Activated T-cell treated with anti-CD3 and anti-CD28 coated beads, Interleukin-2, amount 50 U/mL, for 4 hours (primary cell): ENCODE measurements at regions not wholly inside any gene's neighbourhood (a gene's known extent, or its start where the extent isn't known, plus 50 kb on each side); places are given as distances from the start of the nearest gene placed in this dataset.

Source experiments
- ATAC-seq, 2 donors: fragments of 200-7000 bp; cut with Tn5 transposase; one replicate each; pipeline ENCODE4 v1.10.0; 2021
- DNase-seq: peaks from one replicate; pipeline ENCODE4 v3.0.0-alpha.2; 2020
- H3K27me3 Mint-ChIP-seq: one replicate; pipeline ENCODE4 v1.8.0; 2021; ENCODE audit warnings: low read depth, mixed read lengths
- H3K36me3 Mint-ChIP-seq: one replicate; pipeline ENCODE4 v1.8.0; 2022; ENCODE audit warnings: mixed read lengths; ENCODE audit not compliant: insufficient read depth
- H3K4me1 Mint-ChIP-seq: one replicate; pipeline ENCODE4 v1.8.0; 2021; ENCODE audit warnings: low read depth, mixed read lengths
- H3K4me3 Mint-ChIP-seq: one replicate; pipeline ENCODE4 v1.8.0; 2021; ENCODE audit warnings: mild to moderate bottlenecking, moderate library complexity, mixed read lengths
- H3K9me3 Mint-ChIP-seq: one replicate; pipeline ENCODE4 v1.8.0; 2021; ENCODE audit warnings: mixed read lengths

DNA sequence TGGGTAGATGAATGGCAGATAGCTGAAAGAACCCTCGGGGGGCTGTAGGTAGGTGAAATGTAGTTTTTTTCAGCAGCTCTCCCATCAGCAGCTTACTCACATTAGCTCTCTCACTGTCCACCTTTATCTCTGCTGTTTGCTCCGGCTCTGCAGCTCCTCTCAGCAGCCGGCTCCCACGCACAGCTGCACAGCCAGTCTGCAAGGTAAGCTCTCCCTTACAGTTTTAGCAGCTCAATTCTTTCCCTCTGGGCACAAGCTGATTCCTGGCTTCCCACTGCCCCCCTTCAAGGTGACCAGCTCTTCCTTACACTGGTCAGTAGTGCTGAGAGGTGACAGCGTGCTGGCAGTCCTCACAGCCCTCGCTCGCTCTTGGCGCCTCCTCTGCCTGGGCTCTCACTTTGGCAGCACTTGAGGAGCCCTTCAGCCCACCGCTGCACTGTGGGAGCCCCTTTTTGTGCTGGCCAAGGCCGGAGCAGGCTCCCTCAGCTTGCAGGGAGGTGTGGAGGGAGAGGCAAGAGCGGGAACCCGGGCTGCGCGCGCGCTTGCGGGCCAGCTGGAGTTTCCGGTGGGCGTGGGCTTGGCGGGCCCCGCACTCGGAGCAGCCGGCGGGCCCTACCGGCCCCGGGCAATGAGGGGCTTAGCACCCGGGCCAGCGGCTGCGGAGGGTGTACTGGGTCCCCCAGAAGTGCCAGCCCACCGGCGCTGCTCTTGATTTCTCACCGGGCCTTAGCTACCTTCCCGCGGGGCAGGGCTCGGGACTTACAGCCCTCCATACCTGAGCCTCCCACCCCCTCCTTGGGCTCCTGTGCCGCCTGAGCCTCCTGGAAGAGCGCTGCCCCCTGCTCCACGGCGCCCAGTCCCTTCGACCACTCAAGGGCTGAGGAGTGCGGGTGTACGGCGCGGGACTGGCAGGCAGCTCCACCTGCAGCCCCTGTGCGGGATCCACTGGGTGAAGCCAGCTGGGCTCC, 393.6 kb downstream of the CENPC start:
- H3K4me3 Mint-ChIP-seq = no peak overlapping the region
- no peaks in the 10 kb centered on the region for H3K9me3 Mint-ChIP-seq
- no peaks in the 10 kb centered on the region for H3K36me3 Mint-ChIP-seq
- no peaks in the 10 kb centered on the region for H3K27me3 Mint-ChIP-seq
- DNase-seq (no peak), ATAC-seq (no peak)
- no peaks in the 10 kb centered on the region for H3K4me1 Mint-ChIP-seq

- DNase-seq = no peak
- Mint-ChIP-seq H3K4me3 (no peak overlapping the region), H3K4me1 (no peaks in the 10 kb centered on the region), H3K36me3 (no peaks in the 10 kb centered on the region), H3K27me3 (no peaks in the 10 kb centered on the region), H3K9me3 (no peaks in the 10 kb centered on the region)
- ATAC-seq = no peak
Observed at GRCh38 chr4:67141586-67141985, 403.7 kb downstream of the CENPC start.

- no peak overlapping the region for H3K4me3 Mint-ChIP-seq
- no peaks in the 10 kb centered on the region for H3K36me3 Mint-ChIP-seq
- DNase-seq (no peak), ATAC-seq (no peak)
- no peaks in the 10 kb centered on the region for H3K27me3 Mint-ChIP-seq
- H3K9me3 Mint-ChIP-seq = peaks cover 7% of the 10 kb centered on the region
- no peaks in the 10 kb centered on the region for H3K4me1 Mint-ChIP-seq
Observed at GRCh38 chr4:67134616-67135015, 410.7 kb downstream of the CENPC start.

- no peak overlapping the region for H3K4me3 Mint-ChIP-seq
- H3K4me1 Mint-ChIP-seq = no peaks in the 10 kb centered on the region
- H3K36me3 Mint-ChIP-seq = no peaks in the 10 kb centered on the region
- H3K27me3 Mint-ChIP-seq = no peaks in the 10 kb centered on the region
- no peak for DNase-seq
- peaks cover 7% of the 10 kb centered on the region for H3K9me3 Mint-ChIP-seq
- ATAC-seq = no peak
Observed at GRCh38 chr4:67133162-67133561, 412.1 kb downstream of the CENPC start.

- ATAC-seq = no peak
- peaks cover 7% of the 10 kb centered on the region for H3K9me3 Mint-ChIP-seq
- DNase-seq = no peak
- no peaks in the 10 kb centered on the region for H3K27me3 Mint-ChIP-seq
- H3K4me3 Mint-ChIP-seq = no peak overlapping the region
- H3K4me1 Mint-ChIP-seq = no peaks in the 10 kb centered on the region
- no peaks in the 10 kb centered on the region for H3K36me3 Mint-ChIP-seq
Observed at GRCh38 chr4:67131224-67131623, 414.1 kb downstream of the CENPC start.

DNA sequence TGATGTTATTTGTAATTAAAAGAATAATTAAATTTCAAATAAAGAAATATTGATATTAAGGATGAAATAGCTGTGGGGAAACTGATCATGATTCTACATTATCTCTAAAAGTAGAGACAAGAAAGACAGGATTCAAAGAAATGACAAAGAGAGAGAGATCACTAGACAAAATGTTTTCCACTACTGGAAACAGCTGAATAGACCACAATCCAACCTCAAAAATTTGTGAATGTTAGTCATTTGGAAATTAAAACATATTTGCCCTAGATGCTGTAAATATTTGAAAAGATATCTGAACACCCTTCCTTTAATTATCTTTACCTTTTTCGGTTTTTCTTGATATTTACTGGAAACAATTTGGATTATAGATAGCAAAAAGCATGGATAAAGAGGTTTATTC, 414.9 kb downstream of the CENPC start:
- Mint-ChIP-seq H3K36me3 (no peaks in the 10 kb centered on the region), H3K4me3 (no peak overlapping the region), H3K27me3 (no peaks in the 10 kb centered on the region), H3K4me1 (no peaks in the 10 kb centered on the region), H3K9me3 (peaks cover 7% of the 10 kb centered on the region)
- DNase-seq = no peak
- ATAC-seq = no peak

GRCh38 chr4:67126570-67126969, 418.7 kb downstream of the CENPC start:
- DNase-seq (no peak), ATAC-seq (no peak)
- no peak overlapping the region for H3K4me3 Mint-ChIP-seq
- no peaks in the 10 kb centered on the region for H3K4me1 Mint-ChIP-seq
- no peaks in the 10 kb centered on the region for H3K36me3 Mint-ChIP-seq
- peaks cover under 1% of the 10 kb centered on the region for H3K9me3 Mint-ChIP-seq
- H3K27me3 Mint-ChIP-seq = no peaks in the 10 kb centered on the region

GRCh38 chr4:67125636-67126514, 419.4 kb downstream of the CENPC start:
- H3K27me3 Mint-ChIP-seq = no peaks in the 10 kb centered on the region
- H3K9me3 Mint-ChIP-seq = peaks cover 3% of the 10 kb centered on the region
- DNase-seq = no peak
- H3K36me3 Mint-ChIP-seq = no peaks in the 10 kb centered on the region
- H3K4me3 Mint-ChIP-seq = no peak overlapping the region
- no peak for ATAC-seq
- H3K4me1 Mint-ChIP-seq = no peaks in the 10 kb centered on the region

GRCh38 chr4:67124716-67125115, 420.6 kb downstream of the CENPC start:
- Mint-ChIP-seq H3K4me1 (no peaks in the 10 kb centered on the region), H3K27me3 (no peaks in the 10 kb centered on the region), H3K9me3 (peaks cover 3% of the 10 kb centered on the region), H3K4me3 (no peak overlapping the region), H3K36me3 (no peaks in the 10 kb centered on the region)
- DNase-seq (no peak), ATAC-seq (no peak)

GRCh38 chr4:67122029-67122428, 423.3 kb downstream of the CENPC start:
- peaks cover 3% of the 10 kb centered on the region for H3K9me3 Mint-ChIP-seq
- H3K4me1 Mint-ChIP-seq = no peaks in the 10 kb centered on the region
- no peaks in the 10 kb centered on the region for H3K27me3 Mint-ChIP-seq
- no peaks in the 10 kb centered on the region for H3K36me3 Mint-ChIP-seq
- no peak for ATAC-seq
- H3K4me3 Mint-ChIP-seq = no peak overlapping the region
- DNase-seq = no peak

GRCh38 chr4:67120369-67120768, 424.9 kb downstream of the CENPC start:
- no peak for DNase-seq
- peaks cover 3% of the 10 kb centered on the region for H3K9me3 Mint-ChIP-seq
- H3K4me3 Mint-ChIP-seq = no peak overlapping the region
- H3K36me3 Mint-ChIP-seq = no peaks in the 10 kb centered on the region
- no peak for ATAC-seq
- H3K27me3 Mint-ChIP-seq = no peaks in the 10 kb centered on the region
- no peaks in the 10 kb centered on the region for H3K4me1 Mint-ChIP-seq

- Mint-ChIP-seq H3K4me3 (no peak overlapping the region), H3K4me1 (no peaks in the 10 kb centered on the region), H3K9me3 (no peaks in the 10 kb centered on the region), H3K27me3 (no peaks in the 10 kb centered on the region), H3K36me3 (no peaks in the 10 kb centered on the region)
- no peak for ATAC-seq
- no peak for DNase-seq
Observed at GRCh38 chr4:67109276-67109675, 436.0 kb downstream of the CENPC start.

DNA sequence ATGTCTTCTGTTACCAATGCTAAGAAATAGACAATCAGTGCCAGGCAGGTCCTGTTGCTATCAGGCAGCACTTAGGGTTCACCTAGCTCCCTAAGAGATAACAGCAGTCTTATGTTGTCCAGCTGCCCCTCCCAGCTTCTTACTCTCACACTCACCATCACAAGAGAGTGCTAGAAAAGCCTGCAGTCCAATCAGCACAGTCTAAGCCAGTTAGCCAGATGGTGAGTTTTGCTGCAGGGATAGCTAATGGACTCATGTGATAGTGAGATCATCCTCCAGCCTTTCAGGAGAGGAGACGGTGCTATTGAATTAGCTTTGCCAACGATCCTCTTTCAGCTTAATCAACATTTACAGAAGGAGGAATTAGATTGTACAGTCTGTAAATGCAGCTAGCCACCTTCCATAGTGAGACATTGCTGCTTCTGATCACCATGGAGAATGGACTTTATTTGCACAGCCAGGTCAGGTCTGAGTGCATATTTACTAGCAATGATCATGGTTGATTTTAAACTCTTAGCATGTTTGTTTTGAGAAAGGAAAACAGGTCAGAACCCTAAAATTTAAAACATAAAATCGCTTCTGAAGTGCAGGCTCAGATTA, 438.3 kb downstream of the CENPC start:
- Mint-ChIP-seq H3K27me3 (no peaks in the 10 kb centered on the region), H3K36me3 (no peaks in the 10 kb centered on the region), H3K4me1 (no peaks in the 10 kb centered on the region), H3K4me3 (no peak overlapping the region), H3K9me3 (no peaks in the 10 kb centered on the region)
- no peak for DNase-seq
- no peak for ATAC-seq

DNA sequence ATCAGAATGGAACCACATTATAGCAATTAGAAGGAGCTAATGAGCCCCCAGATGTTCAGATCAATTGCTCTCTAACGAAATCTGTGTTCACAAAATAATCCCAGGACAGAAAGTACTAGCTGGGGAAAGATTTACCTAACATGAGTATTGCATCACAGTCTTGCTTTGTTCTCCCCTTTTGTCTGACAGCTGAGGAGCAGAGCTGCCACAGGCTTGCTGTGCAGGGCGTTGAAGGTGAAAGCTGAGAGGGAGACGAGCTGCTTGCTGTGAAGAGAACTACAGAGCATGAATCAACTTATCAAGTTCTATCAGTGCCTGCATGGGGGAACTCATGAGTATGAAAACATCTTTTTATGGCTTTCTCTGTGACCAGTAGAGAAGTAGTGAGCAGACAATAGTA, 441.2 kb downstream of the CENPC start:
- Mint-ChIP-seq H3K9me3 (no peaks in the 10 kb centered on the region), H3K36me3 (no peaks in the 10 kb centered on the region), H3K4me1 (no peaks in the 10 kb centered on the region), H3K27me3 (no peaks in the 10 kb centered on the region), H3K4me3 (no peak overlapping the region)
- DNase-seq (no peak), ATAC-seq (no peak)
